WTC11 (cell line): ENCODE measurements at regions not wholly inside any gene's neighbourhood (a gene's known extent, or its start where the extent isn't known, plus 50 kb on each side); places are given as distances from the start of the nearest gene placed in this dataset.

ENCODE experiments used
- ATAC-seq: fragments of 200-7000 bp; cut with Tn5 transposase; 2 replicates; pipeline ENCODE4 v1.10.0; 2021; ENCODE audit warnings: mild to moderate bottlenecking, moderate library complexity
- CTCF ChIA-PET: fragments of 300-600 bp; sonication (Branson Sonifier 250); formaldehyde crosslinking; loops from one replicate; lab custom pipeline; 2021; ENCODE audit warnings: antibody characterized with exemption; lab: Charles Lee
- POLR2A ChIA-PET: fragments of 350-600 bp; sonication (Branson Sonifier 250); formaldehyde crosslinking; loops from one replicate; lab custom pipeline; 2021; ENCODE audit warnings: antibody characterized with exemption; lab: Charles Lee
- DNase-seq: peaks from one replicate; pipeline ENCODE4 v3.0.0; 2021; ENCODE audit warnings: low spot score
- H3K27ac Mint-ChIP-seq: 2 replicates; pipeline ENCODE4 v1.8.0; 2021; ENCODE audit warnings: mixed read lengths
- H3K27me3 Mint-ChIP-seq: 2 replicates; pipeline ENCODE4 v1.8.0; 2021; ENCODE audit warnings: low read depth, mild to moderate bottlenecking, moderate library complexity, mixed read lengths
- H3K36me3 Mint-ChIP-seq: 2 replicates; pipeline ENCODE4 v1.8.0; 2021; ENCODE audit warnings: mixed read lengths
- H3K4me1 Mint-ChIP-seq: 2 replicates; pipeline ENCODE4 v1.8.0; 2022; ENCODE audit warnings: mixed read lengths
- H3K4me3 Mint-ChIP-seq: 2 replicates; pipeline ENCODE4 v1.8.0; 2021; ENCODE audit warnings: mild to moderate bottlenecking, moderate library complexity, mixed read lengths
- H3K9me3 Mint-ChIP-seq: 2 replicates; pipeline ENCODE4 v1.8.0; 2021; ENCODE audit warnings: mixed read lengths
- AFF4 ChIP-seq: sonication (generic); formaldehyde crosslinking; IDR thresholded peaks from 2 replicates; pipeline ENCODE4 v1.8.1; 2023; ENCODE audit warnings: mild to moderate bottlenecking, missing genetic modification reagents, borderline replicate concordance
- AR ChIP-seq: fragments of 250-450 bp; sonication (Bioruptor Pico); IDR thresholded peaks from 2 replicates; pipeline ENCODE4 v1.9.0; 2021; ENCODE audit warnings: mild to moderate bottlenecking
- ATF3 ChIP-seq: sonication (generic); formaldehyde crosslinking; conservative IDR thresholded peaks from 2 replicates; pipeline ENCODE4 v1.8.1; 2022; ENCODE audit warnings: mild to moderate bottlenecking, missing genetic modification reagents
- CDX4 ChIP-seq: fragments of 250-450 bp; sonication (Bioruptor Pico); IDR thresholded peaks from 2 replicates; pipeline ENCODE4 v1.9.0; 2021; ENCODE audit warnings: moderate library complexity, mild to moderate bottlenecking, inconsistent platforms, borderline replicate concordance
- CREM ChIP-seq: sonication (generic); formaldehyde crosslinking; IDR thresholded peaks from 2 replicates; pipeline ENCODE4 v1.8.1; 2022; ENCODE audit warnings: mild to moderate bottlenecking, missing genetic modification reagents, moderate library complexity
- FOXK1 ChIP-seq: sonication (generic); formaldehyde crosslinking; IDR thresholded peaks from 2 replicates; pipeline ENCODE4 v1.8.0; 2022; ENCODE audit warnings: mild to moderate bottlenecking, moderate library complexity, missing genetic modification reagents
- NFATC4 ChIP-seq: fragments of 250-450 bp; sonication (Bioruptor Pico); IDR thresholded peaks from 2 replicates; pipeline ENCODE4 v1.9.0; 2021; ENCODE audit warnings: mild to moderate bottlenecking
- NFE2L1 ChIP-seq: sonication (generic); formaldehyde crosslinking; IDR thresholded peaks from 2 replicates; pipeline ENCODE4 v1.8.1; 2023; ENCODE audit warnings: missing genetic modification reagents
- NR1H2 ChIP-seq: sonication (generic); formaldehyde crosslinking; IDR thresholded peaks from 2 replicates; pipeline ENCODE4 v1.9.0; 2021; ENCODE audit warnings: mild to moderate bottlenecking, moderate library complexity, missing genetic modification reagents
- PRRX2 ChIP-seq: fragments of 250-450 bp; sonication (Bioruptor Pico); IDR thresholded peaks from 2 replicates; pipeline ENCODE4 v1.8.0; 2021; ENCODE audit warnings: mild to moderate bottlenecking
- SMAD3 ChIP-seq: sonication (generic); formaldehyde crosslinking; IDR thresholded peaks from 2 replicates; pipeline ENCODE4 v1.8.0; 2022; ENCODE audit warnings: missing genetic modification reagents, mild to moderate bottlenecking, borderline replicate concordance
- TEAD4 ChIP-seq: sonication (generic); formaldehyde crosslinking; IDR thresholded peaks from 2 replicates; pipeline ENCODE4 v1.8.0; 2022; ENCODE audit warnings: mild to moderate bottlenecking, missing genetic modification reagents
- ZBTB21 ChIP-seq: sonication (generic); formaldehyde crosslinking; IDR thresholded peaks from 2 replicates; pipeline ENCODE4 v1.8.1; 2023; ENCODE audit warnings: mild to moderate bottlenecking, missing genetic modification reagents, borderline replicate concordance
- ZNF232 ChIP-seq: sonication (generic); formaldehyde crosslinking; IDR thresholded peaks from 2 replicates; pipeline ENCODE4 v1.8.0; 2022; ENCODE audit warnings: mild to moderate bottlenecking, missing genetic modification reagents
- ZNF423 ChIP-seq: fragments of 250-450 bp; sonication (Bioruptor Pico); IDR thresholded peaks from 2 replicates; pipeline ENCODE4 v2.1.2; 2022; ENCODE audit warnings: mild to moderate bottlenecking, moderate library complexity
- ZNF512 ChIP-seq: sonication (generic); formaldehyde crosslinking; IDR thresholded peaks from 2 replicates; pipeline ENCODE4 v1.8.1; 2022; ENCODE audit warnings: missing genetic modification reagents, borderline replicate concordance
- TF ChIP-seq, protein P1 (sequence below): sonication (generic); formaldehyde crosslinking; IDR thresholded peaks from 2 replicates; pipeline ENCODE4 v1.8.0; 2023; ENCODE audit warnings: missing genetic modification reagents

DNA sequence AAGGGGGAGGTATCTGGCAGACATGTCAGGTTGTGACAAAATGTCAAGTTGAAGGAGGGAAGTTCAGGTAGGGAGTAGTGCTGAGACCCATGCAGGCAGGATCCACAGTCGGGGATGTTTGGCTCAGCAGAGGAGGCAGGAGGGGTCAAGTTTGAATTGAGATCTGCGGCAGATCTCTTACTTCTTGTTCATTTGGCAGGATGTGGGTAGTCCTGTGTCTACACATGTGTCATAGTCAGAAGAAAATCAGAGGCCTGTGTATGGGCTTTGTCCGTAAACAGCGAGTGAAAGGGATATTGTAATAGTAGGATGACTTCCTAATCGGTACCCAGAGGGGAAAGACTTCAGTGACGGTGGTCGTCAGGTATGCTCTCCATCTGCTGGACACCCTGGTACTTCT lies 203.8 kb upstream of the MTPN start:
- ChIA-PET CTCF (no interaction called here), POLR2A (no interaction called here)
- Mint-ChIP-seq H3K27ac (no peak overlapping the region), H3K4me3 (no peak overlapping the region), H3K27me3 (no peaks in the 10 kb centered on the region; the same call in 1 of the 2 replicates), H3K9me3 (peaks cover 4% of the 10 kb centered on the region; the same call in 1 of the 2 replicates), H3K36me3 (no peaks in the 10 kb centered on the region), H3K4me1 (no peaks in the 10 kb centered on the region)
- no peak for ATAC-seq
- DNase-seq, result no peak
- TF ChIP-seq ZNF232 (CRISPR knock-in tag) (no peak), FOXK1 (CRISPR knock-in tag) (no peak), TEAD4 (CRISPR knock-in tag) (no peak), NFE2L1 (CRISPR knock-in tag) (no peak), SMAD3 (no peak), ZNF423 (CRISPR knock-in tag) (no peak), AFF4 (no peak), PRRX2 (CRISPR knock-in tag) (no peak), ZNF512 (no peak), CDX4 (CRISPR knock-in tag) (no peak), CREM (CRISPR knock-in tag) (no peak), NFATC4 (CRISPR knock-in tag) (no peak), NR1H2 (no peak), ZBTB21 (CRISPR knock-in tag) (no peak), AR (CRISPR knock-in tag) (no peak), ATF3 (CRISPR knock-in tag) (no peak)
- TF ChIP-seq, protein P1, sequence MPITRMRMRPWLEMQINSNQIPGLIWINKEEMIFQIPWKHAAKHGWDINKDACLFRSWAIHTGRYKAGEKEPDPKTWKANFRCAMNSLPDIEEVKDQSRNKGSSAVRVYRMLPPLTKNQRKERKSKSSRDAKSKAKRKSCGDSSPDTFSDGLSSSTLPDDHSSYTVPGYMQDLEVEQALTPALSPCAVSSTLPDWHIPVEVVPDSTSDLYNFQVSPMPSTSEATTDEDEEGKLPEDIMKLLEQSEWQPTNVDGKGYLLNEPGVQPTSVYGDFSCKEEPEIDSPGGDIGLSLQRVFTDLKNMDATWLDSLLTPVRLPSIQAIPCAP (CRISPR knock-in tag), result no peak
